ENCODE measurements at regions not wholly inside any gene's neighbourhood (a gene's known extent, or its start where the extent isn't known, plus 50 kb on each side); places are given as distances from the start of the nearest gene placed in this dataset.

GRCh38 chr7:156590212-156590611 lies 50.4 kb upstream of the RNF32 start:
- ChIA-PET POLR2A (ENCODE audit: low non-redundant PET) (no interaction called here), CTCF (no interaction called here)
- TF ChIP-seq, protein P1, sequence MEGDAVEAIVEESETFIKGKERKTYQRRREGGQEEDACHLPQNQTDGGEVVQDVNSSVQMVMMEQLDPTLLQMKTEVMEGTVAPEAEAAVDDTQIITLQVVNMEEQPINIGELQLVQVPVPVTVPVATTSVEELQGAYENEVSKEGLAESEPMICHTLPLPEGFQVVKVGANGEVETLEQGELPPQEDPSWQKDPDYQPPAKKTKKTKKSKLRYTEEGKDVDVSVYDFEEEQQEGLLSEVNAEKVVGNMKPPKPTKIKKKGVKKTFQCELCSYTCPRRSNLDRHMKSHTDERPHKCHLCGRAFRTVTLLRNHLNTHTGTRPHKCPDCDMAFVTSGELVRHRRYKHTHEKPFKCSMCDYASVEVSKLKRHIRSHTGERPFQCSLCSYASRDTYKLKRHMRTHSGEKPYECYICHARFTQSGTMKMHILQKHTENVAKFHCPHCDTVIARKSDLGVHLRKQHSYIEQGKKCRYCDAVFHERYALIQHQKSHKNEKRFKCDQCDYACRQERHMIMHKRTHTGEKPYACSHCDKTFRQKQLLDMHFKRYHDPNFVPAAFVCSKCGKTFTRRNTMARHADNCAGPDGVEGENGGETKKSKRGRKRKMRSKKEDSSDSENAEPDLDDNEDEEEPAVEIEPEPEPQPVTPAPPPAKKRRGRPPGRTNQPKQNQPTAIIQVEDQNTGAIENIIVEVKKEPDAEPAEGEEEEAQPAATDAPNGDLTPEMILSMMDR (conservative IDR thresholded peaks at IDR 0.05; ENCODE audit: low read depth), result no peak
- H3K27ac ChIP-seq, result no peak overlapping the region
- no peak for DNase-seq (ENCODE audit: low spot score)

GRCh38 chr7:156589808-156590207 lies 50.8 kb upstream of the RNF32 start:
- DNase-seq (ENCODE audit: low spot score), result no peak
- ChIA-PET POLR2A (ENCODE audit: low non-redundant PET) (no interaction called here), CTCF (no interaction called here)

DNA sequence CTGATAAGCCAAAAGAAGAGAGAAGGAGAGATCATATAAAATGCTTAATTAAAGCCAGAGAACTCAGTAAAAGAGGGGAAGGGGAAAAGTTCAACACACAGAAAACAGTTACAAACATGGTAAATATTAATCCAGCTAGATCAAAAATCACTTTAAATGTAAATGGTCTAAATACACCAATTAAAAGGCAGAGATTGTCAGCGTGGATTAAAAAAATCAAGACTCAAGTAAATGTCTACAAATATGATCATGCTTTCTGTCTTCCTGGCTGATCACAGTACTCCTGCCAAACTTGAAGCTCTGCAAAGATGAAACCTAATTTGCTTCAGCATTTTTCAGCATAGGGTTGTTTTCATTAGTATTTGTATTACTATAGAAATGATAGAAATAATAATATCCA lies 54.6 kb upstream of the RNF32 start:
- DNase-seq (ENCODE audit: low spot score), result no peak
- TF ChIP-seq, protein P1 (conservative IDR thresholded peaks at IDR 0.05; ENCODE audit: low read depth), result no peak
- CTCF ChIA-PET, result no interaction called here
- POLR2A ChIA-PET (ENCODE audit: low non-redundant PET), result no interaction called here
- H3K27ac ChIP-seq, result no peak overlapping the region

More at GRCh38 chr7:156589808-156590207, 50.8 kb upstream of the RNF32 start:
- H3K27ac ChIP-seq, result no peak overlapping the region
- TF ChIP-seq, protein P1 (conservative IDR thresholded peaks at IDR 0.05; ENCODE audit: low read depth), result no peak

GRCh38 chr7:156585025-156585648 lies 55.4 kb upstream of the RNF32 start:
- no peak overlapping the region for H3K27ac ChIP-seq
- ChIA-PET CTCF (no interaction called here), POLR2A (ENCODE audit: low non-redundant PET) (no interaction called here)
- no peak for DNase-seq (ENCODE audit: low spot score)
- TF ChIP-seq, protein P1 (conservative IDR thresholded peaks at IDR 0.05; ENCODE audit: low read depth), result no peak

GRCh38 chr7:156582591-156583123 lies 57.9 kb upstream of the RNF32 start:
- no peak overlapping the region for H3K27ac ChIP-seq
- TF ChIP-seq, protein P1 (conservative IDR thresholded peaks at IDR 0.05; ENCODE audit: low read depth), result no peak
- ChIA-PET CTCF (no interaction called here), POLR2A (ENCODE audit: low non-redundant PET) (no interaction called here)
- DNase-seq (ENCODE audit: low spot score), result no peak

- H3K27ac ChIP-seq, result no peak overlapping the region
- no peak for DNase-seq (ENCODE audit: low spot score)
- POLR2A ChIA-PET (ENCODE audit: low non-redundant PET), result no interaction called here
- TF ChIP-seq, protein P1 (conservative IDR thresholded peaks at IDR 0.05; ENCODE audit: low read depth), result no peak
- CTCF ChIA-PET, result no interaction called here
Measured at GRCh38 chr7:156580036-156580435, 60.5 kb upstream of the RNF32 start.

Data from RWPE1 (cell line).